ENCODE measurements at regions not wholly inside any gene's neighbourhood (a gene's known extent, or its start where the extent isn't known, plus 50 kb on each side); places are given as distances from the start of the nearest gene placed in this dataset.

- no peak for DNase-seq
Observed at GRCh38 chr2:128439031-128439790, 120.5 kb upstream of the HS6ST1 start.

GRCh38 chr2:128439791-128440665 lies 121.4 kb upstream of the HS6ST1 start:
- no peak for DNase-seq

- no peak for DNase-seq
Observed at GRCh38 chr2:128440666-128441340, 122.1 kb upstream of the HS6ST1 start.

- DNase-seq: no peak
Observed at GRCh38 chr2:128441341-128442052, 122.8 kb upstream of the HS6ST1 start.

GRCh38 chr2:128442053-128442751 lies 123.5 kb upstream of the HS6ST1 start:
- DNase-seq: no peak

GRCh38 chr2:128442891-128443302 lies 124.2 kb upstream of the HS6ST1 start:
- DNase-seq: no peak

- no peak for DNase-seq
Observed at GRCh38 chr2:128444121-128444771, 125.6 kb upstream of the HS6ST1 start.

GRCh38 chr2:128444816-128445522 lies 126.3 kb upstream of the HS6ST1 start:
- no peak for DNase-seq

GRCh38 chr2:128445523-128445900 lies 126.8 kb upstream of the HS6ST1 start:
- DNase-seq: no peak

GRCh38 chr2:128446049-128446873 lies 127.6 kb upstream of the HS6ST1 start:
- no peak for DNase-seq

- no peak for DNase-seq
Observed at GRCh38 chr2:128446874-128447537, 128.3 kb upstream of the HS6ST1 start.

GRCh38 chr2:128447538-128447995 lies 128.9 kb upstream of the HS6ST1 start:
- DNase-seq: no peak

- DNase-seq: no peak
Observed at GRCh38 chr2:128448331-128449225, 129.9 kb upstream of the HS6ST1 start.

- no peak for DNase-seq
Observed at GRCh38 chr2:128449226-128450061, 130.8 kb upstream of the HS6ST1 start.

GRCh38 chr2:128450211-128451024 lies 131.8 kb upstream of the HS6ST1 start:
- DNase-seq: no peak
